GM12865 (cell line): ENCODE measurements at regions not wholly inside any gene's neighbourhood (a gene's known extent, or its start where the extent isn't known, plus 50 kb on each side); places are given as distances from the start of the nearest gene placed in this dataset.

Source experiments
- DNase-seq: peaks from one replicate; pipeline ENCODE4 v3.0.0; 2010; ENCODE audit warnings: low read depth
- H3K4me3 ChIP-seq: 2 replicates; pipeline ENCODE4 v1.5.1; 2011; ENCODE audit warnings: mild to moderate bottlenecking, low read depth, low read length, control low read depth
- TF ChIP-seq, protein P1 (sequence below): IDR thresholded peaks from 2 replicates; pipeline ENCODE4 v1.5.1; 2011; ENCODE audit warnings: low read length, control low read depth, low read depth, inconsistent platforms; ENCODE audit not compliant: insufficient read depth; ENCODE audit errors: missing control alignments

DNA sequence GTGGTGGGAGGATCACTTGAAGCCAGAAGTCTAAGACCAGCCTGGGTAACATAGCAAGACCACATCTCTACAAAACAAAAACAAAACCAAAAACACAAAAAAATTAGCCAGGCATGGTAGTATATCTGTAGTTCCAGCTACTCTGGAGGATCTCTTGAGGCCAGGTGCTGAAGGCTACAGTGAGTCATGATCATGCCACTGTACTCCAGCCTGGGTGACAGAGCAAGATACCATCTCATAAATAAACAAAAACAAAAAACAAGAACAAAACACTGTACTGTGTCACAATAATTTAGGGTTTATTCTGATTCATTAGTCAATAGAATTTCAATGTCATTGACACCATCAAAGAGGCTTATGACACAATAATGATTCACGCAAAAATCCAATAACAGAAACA is 1121.7 kb upstream of the MAP3K7 start:
- H3K4me3 ChIP-seq, result no peak overlapping the region
- no peak for DNase-seq
- TF ChIP-seq, protein P1, sequence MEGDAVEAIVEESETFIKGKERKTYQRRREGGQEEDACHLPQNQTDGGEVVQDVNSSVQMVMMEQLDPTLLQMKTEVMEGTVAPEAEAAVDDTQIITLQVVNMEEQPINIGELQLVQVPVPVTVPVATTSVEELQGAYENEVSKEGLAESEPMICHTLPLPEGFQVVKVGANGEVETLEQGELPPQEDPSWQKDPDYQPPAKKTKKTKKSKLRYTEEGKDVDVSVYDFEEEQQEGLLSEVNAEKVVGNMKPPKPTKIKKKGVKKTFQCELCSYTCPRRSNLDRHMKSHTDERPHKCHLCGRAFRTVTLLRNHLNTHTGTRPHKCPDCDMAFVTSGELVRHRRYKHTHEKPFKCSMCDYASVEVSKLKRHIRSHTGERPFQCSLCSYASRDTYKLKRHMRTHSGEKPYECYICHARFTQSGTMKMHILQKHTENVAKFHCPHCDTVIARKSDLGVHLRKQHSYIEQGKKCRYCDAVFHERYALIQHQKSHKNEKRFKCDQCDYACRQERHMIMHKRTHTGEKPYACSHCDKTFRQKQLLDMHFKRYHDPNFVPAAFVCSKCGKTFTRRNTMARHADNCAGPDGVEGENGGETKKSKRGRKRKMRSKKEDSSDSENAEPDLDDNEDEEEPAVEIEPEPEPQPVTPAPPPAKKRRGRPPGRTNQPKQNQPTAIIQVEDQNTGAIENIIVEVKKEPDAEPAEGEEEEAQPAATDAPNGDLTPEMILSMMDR, result no peak

DNA sequence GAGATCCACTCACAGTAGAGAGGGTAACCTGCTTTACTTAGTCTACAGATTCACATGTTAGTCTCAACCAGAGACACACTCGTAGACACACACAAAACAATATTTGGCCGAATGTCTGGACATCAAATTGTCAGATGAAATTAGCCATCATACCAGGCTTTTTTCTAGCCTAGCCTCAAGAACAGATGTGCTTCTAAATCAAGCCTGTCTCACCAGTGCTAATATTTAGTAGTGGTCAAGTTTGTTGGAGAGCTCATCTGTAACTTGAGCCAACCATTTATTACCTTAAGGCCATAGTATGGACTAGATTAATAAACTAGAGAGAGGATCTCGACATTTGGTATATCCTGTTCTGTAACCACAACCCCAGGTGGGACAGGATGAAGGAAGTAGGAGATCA is 1118.8 kb upstream of the MAP3K7 start:
- H3K4me3 ChIP-seq, result no peak overlapping the region
- DNase-seq, result no peak
- TF ChIP-seq, protein P1, result no peak

DNA sequence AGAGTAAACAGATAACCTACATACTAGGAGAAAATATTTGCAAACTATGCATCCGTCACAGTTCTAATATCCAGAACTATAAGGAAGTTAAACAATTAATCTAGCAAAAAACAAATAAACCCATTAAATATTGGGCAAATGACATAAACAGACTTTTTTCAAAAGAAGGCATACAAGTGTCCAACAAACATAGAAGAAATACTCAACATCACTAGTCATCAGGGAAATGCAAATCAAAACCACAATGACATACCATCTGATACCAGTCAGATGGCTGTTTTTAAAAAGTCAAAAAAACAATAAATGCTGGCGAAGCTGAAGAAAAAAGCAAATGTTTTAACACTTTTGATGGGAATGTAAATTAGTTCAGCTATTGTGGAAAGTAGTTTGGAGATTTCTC is 1117.7 kb upstream of the MAP3K7 start:
- H3K4me3 ChIP-seq, result no peak overlapping the region
- TF ChIP-seq, protein P1, result no peak
- DNase-seq, result no peak

DNA sequence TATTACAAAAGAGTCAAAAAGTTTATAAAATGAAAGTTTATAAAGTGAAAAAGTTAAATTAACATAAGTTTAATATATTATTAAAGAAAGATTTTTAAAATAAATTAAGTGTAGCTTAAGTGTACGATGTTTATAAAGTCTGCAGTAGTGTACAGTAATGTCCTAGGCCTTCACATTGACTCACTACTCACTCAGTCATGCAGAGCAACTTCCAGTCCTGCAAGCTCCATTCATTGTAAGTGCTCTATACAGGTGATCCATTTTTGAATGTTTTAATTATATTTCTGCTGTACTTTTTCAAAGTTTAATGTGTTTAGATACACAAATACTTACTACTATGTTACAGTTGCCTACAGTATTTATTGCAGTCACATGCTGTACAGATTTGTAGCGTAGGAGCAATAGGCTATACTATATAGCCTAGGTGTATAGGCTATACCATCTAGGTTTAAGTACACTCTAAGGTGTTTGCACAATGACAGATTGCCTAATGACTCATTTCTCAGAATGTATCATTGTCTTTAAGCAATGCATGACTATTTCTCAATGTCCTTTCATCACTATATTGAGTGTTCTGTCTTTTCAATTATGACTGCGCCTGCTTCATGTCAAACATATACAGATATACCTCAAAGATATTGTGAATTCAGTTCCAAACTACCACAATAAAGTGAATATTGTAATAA is 1110.3 kb upstream of the MAP3K7 start:
- TF ChIP-seq, protein P1, result no peak
- no peak overlapping the region for H3K4me3 ChIP-seq
- DNase-seq, result no peak

DNA sequence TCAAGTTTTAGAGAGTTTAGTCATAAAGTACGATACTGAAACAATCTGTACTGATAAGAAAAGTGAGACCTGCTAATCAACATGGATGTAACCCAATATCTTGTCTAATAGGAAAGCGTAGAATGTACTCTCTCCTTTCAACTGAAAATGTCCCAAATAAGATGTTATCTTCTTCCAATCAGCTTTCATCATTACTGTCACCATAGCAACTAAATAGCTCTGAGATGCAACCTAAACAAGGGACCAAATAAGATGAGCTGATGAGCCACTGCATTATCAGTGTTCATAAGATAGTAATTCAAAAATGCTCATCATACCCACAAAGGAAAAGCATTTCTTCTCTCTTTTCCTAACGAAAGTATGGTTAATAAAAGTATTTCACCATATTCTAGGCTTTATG is 1108.3 kb upstream of the MAP3K7 start:
- no peak overlapping the region for H3K4me3 ChIP-seq
- TF ChIP-seq, protein P1, result no peak
- no peak for DNase-seq

DNA sequence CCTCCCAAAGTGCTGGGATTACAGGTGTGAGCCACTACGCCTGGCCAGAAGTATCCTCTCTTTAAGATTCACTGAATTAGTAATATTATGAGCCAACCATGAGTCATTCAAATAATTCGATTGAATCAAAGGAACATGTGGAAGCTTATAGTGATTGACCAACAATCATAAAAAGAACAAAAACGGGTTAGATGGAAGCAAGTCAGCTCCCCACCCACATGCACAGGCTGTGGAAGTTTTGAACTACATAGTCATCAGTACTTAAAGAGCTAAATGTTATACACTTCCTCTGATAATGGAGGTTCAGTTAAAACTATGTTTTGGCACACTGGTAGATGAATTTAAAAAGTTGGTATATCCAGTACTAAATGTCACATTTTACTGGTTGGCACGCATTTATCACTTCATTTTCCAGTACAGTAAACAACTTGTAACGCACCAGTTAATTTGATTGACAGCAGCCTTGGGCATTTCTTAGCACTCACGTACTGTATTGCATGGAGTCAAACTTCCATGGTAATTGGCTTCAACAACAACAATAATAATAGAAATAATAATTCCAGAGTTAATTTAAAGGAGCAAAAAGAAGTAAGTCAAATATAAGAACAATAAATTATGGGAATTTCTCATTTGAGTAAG is 1107.3 kb upstream of the MAP3K7 start:
- TF ChIP-seq, protein P1, result no peak
- no peak overlapping the region for H3K4me3 ChIP-seq
- DNase-seq, result no peak

DNA sequence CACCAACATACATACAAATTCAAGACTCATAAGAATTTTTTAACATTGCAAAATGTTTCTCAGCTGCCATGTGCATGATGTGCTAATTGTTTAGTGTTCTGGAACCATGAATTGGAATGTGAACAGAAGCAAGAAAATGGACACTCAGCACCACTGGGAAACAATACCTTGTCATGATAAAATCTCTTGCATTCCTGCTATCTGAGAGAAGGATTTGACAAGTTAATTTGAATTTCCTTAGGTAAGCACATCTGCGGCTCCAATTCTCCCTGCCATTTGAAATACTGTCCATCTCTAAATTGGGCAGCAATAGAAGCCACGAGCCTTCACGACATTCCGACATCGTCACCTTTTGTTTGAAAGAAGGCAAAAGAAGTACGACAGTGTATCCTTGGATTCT is 1104.6 kb upstream of the MAP3K7 start:
- no peak overlapping the region for H3K4me3 ChIP-seq
- TF ChIP-seq, protein P1, result no peak
- DNase-seq, result no peak
